HCT116 (cell line): ENCODE measurements at regions not wholly inside any gene's neighbourhood (a gene's known extent, or its start where the extent isn't known, plus 50 kb on each side); places are given as distances from the start of the nearest gene placed in this dataset.

Experiments
- ATAC-seq: fragments of 200-7000 bp; cut with Tn5 transposase; 2 replicates; pipeline ENCODE4 v1.9.1; 2020; ENCODE audit warnings: mild to moderate bottlenecking, moderate library complexity
- BruUV-seq: library from RNA; stranded (reverse); fragments of 400-500 nt; replicated peaks from 2 replicates; lab custom pipeline; 2021; lab: Mats Ljungman, UMichigan
- CTCF ChIA-PET: fragments of 300-600 bp; sonication (Branson Sonifier 250); formaldehyde crosslinking; loops from one replicate; lab custom pipeline; 2021; ENCODE audit warnings: antibody characterized with exemption; lab: Charles Lee
- POLR2A ChIA-PET: fragments of 300-600, 350-600 bp; sonication (Branson Sonifier 250); formaldehyde crosslinking; loops from one replicate; lab custom pipeline; 2021; ENCODE audit warnings: antibody characterized with exemption; lab: Charles Lee
- RAD21 ChIA-PET, 2 experiments: fragments of 300-600 bp; sonication (Branson Sonifier 250); formaldehyde crosslinking; loops; one replicate each; lab custom pipeline; 2023; ENCODE audit warnings: low total read pairs in 2 of 2; ENCODE audit not compliant: uncharacterized antibody in 2 of 2, unreplicated experiment in 2 of 2, low non-redundant PET in 1 of 2; lab: Charles Lee
- DNase-seq: peaks from one replicate; pipeline ENCODE4 v3.0.0-alpha.2; 2010; ENCODE audit warnings: low read depth, low spot score
- H2AFZ ChIP-seq: fragments of 200-600 bp; shearing (Covaris generic), sonication (generic); 2 replicates; pipeline ENCODE4 v1.6.1; 2017; ENCODE audit warnings: low read depth, mixed run types, mixed read lengths, antibody characterized with exemption, low read length; ENCODE audit not compliant: poor library complexity, severe bottlenecking
- H3K27ac ChIP-seq: 2 replicates; pipeline ENCODE4 v1.5.1; 2012; ENCODE audit warnings: low read depth, low read length
- H3K27me3 ChIP-seq: fragments of 200-600 bp; sonication (generic); 2 replicates; pipeline ENCODE4 v1.6.1; 2016; ENCODE audit warnings: mixed run types, low read length, mixed read lengths; ENCODE audit not compliant: insufficient read depth
- H3K36me3 ChIP-seq, 2 experiments: fragments of 200-500 bp in 1 of 2; fragments of 200-600 bp in 1 of 2; sonication (Bioruptor generic) in 1 of 2; sonication (generic) in 1 of 2; 2 replicates each; pipeline versions ENCODE4 v1.5.1 to v1.6.1; 2014 to 2016; ENCODE audit warnings: low read length in 2 of 2, inconsistent platforms in 1 of 2, mixed read lengths in 1 of 2, mixed run types in 1 of 2; ENCODE audit not compliant: insufficient read depth in 2 of 2, control insufficient read depth in 1 of 2
- H3K4me1 ChIP-seq, 2 experiments: fragments of 200-600 bp in 1 of 2; sonication (generic) in 1 of 2; 2 replicates each; pipeline versions ENCODE4 v1.5.1 to v1.6.1; 2012 to 2017; ENCODE audit warnings: low read length in 2 of 2, inconsistent platforms in 1 of 2, mild to moderate bottlenecking in 1 of 2, mixed read lengths in 1 of 2, mixed run types in 1 of 2, moderate library complexity in 1 of 2; ENCODE audit not compliant: insufficient read depth in 2 of 2, control insufficient read depth in 1 of 2
- H3K4me2 ChIP-seq: fragments of 200-600 bp; sonication (generic); 2 replicates; pipeline ENCODE4 v1.6.1; 2017; ENCODE audit warnings: mixed run types, low read length, mixed read lengths
- H3K4me3 ChIP-seq, 2 experiments: fragments of 200-600 bp in 1 of 2; sonication (generic) in 1 of 2; replicated peaks in 1 of 2; 2 replicates each; pipeline ENCODE4 v1.5.1; 2011 to 2016; ENCODE audit warnings: low read length in 2 of 2, control low read depth in 1 of 2, low read depth in 1 of 2, mild to moderate bottlenecking in 1 of 2, mixed read lengths in 1 of 2, mixed run types in 1 of 2
- H3K79me2 ChIP-seq: fragments of 200-600 bp; sonication (generic); 2 replicates; pipeline ENCODE4 v1.6.1; 2017; ENCODE audit warnings: mild to moderate bottlenecking, mixed run types, low read length, moderate library complexity, mixed read lengths; ENCODE audit not compliant: insufficient read depth
- H3K9ac ChIP-seq: fragments of 200-600 bp; sonication (generic); 2 replicates; pipeline ENCODE4 v1.6.1; 2016; ENCODE audit warnings: low read length, mixed read lengths
- H3K9me2 ChIP-seq: fragments of 200-600 bp; sonication (generic), shearing (Covaris generic); 2 replicates; pipeline ENCODE4 v1.6.1; 2017; ENCODE audit warnings: mixed run types, mild to moderate bottlenecking, moderate library complexity; ENCODE audit not compliant: insufficient read depth
- H3K9me3 ChIP-seq, 2 experiments: fragments of 200-500 bp in 1 of 2; fragments of 200-600 bp in 1 of 2; sonication (Bioruptor generic) in 1 of 2; sonication (generic) in 1 of 2; 2 replicates each; pipeline ENCODE4 v1.6.1; 2014 to 2017; ENCODE audit warnings: low read length in 2 of 2, mixed read lengths in 2 of 2, inconsistent platforms in 1 of 2, low read depth in 1 of 2, mild to moderate bottlenecking in 1 of 2, mixed run types in 1 of 2, moderate library complexity in 1 of 2; ENCODE audit not compliant: control insufficient read depth in 1 of 2, insufficient read depth in 1 of 2
- H4K20me1 ChIP-seq: fragments of 200-600 bp; sonication (generic), shearing (Covaris generic); 2 replicates; pipeline ENCODE4 v1.6.1; 2017; ENCODE audit warnings: mixed run types, mild to moderate bottlenecking, moderate library complexity; ENCODE audit not compliant: insufficient read depth
- ATF3 ChIP-seq: IDR thresholded peaks from 2 replicates; pipeline ENCODE4 v1.6.1; 2012
- CBX3 ChIP-seq: IDR thresholded peaks from 2 replicates; pipeline ENCODE4 v1.6.1; 2012; ENCODE audit warnings: low read depth
- ELF1 ChIP-seq: IDR thresholded peaks from 2 replicates; pipeline ENCODE4 v1.6.1; 2012; ENCODE audit warnings: low read depth, borderline replicate concordance
- EZH2phosphoT487 ChIP-seq: fragments of 200-600 bp; IDR thresholded peaks from 2 replicates; pipeline ENCODE4 v1.6.1; 2018; ENCODE audit warnings: antibody characterized with exemption, borderline replicate concordance
- FOSL1 ChIP-seq: IDR thresholded peaks from 2 replicates; pipeline ENCODE4 v1.6.1; 2012; ENCODE audit warnings: low read depth
- JUND ChIP-seq: IDR thresholded peaks from 2 replicates; pipeline ENCODE4 v1.6.1; 2012
- MAX ChIP-seq: IDR thresholded peaks from 2 replicates; pipeline ENCODE4 v1.6.1; 2012
- POLR2A ChIP-seq: IDR thresholded peaks from 2 replicates; pipeline ENCODE4 v1.7.0; 2011; ENCODE audit warnings: borderline replicate concordance; ENCODE audit not compliant: insufficient read depth, insufficient read length; ENCODE audit errors: extremely low read depth
- POLR2AphosphoS5 ChIP-seq: IDR thresholded peaks from 2 replicates; pipeline ENCODE4 v1.6.1; 2011; ENCODE audit warnings: mild to moderate bottlenecking, low read depth, low read length, moderate library complexity
- RAD21 ChIP-seq: IDR thresholded peaks from 2 replicates; pipeline ENCODE4 v1.6.1; 2012; ENCODE audit warnings: low read depth, mild to moderate bottlenecking
- REST ChIP-seq: IDR thresholded peaks from 2 replicates; pipeline ENCODE4 v1.6.1; 2012; ENCODE audit warnings: low read depth
- SIN3A ChIP-seq: IDR thresholded peaks from 2 replicates; pipeline ENCODE4 v1.6.1; 2012; ENCODE audit warnings: low read depth
- SP1 ChIP-seq: IDR thresholded peaks from 2 replicates; pipeline ENCODE4 v1.6.1; 2012; ENCODE audit warnings: low read depth
- SRF ChIP-seq: IDR thresholded peaks from 2 replicates; pipeline ENCODE4 v1.6.1; 2012; ENCODE audit warnings: low read depth
- TCF7L2 ChIP-seq: IDR thresholded peaks from 2 replicates; pipeline ENCODE4 v1.7.0; 2011; ENCODE audit warnings: borderline replicate concordance, inconsistent platforms; ENCODE audit not compliant: insufficient read depth, insufficient read length; ENCODE audit errors: extremely low read depth
- YY1 ChIP-seq: IDR thresholded peaks from 2 replicates; pipeline ENCODE4 v1.6.1; 2011; ENCODE audit warnings: low read length, low read depth, moderate library complexity, mild to moderate bottlenecking; ENCODE audit not compliant: insufficient replicate concordance; ENCODE audit errors: extremely low read depth
- ZBTB33 ChIP-seq: IDR thresholded peaks from 2 replicates; pipeline ENCODE4 v1.6.1; 2011; ENCODE audit warnings: mild to moderate bottlenecking, low read length, moderate library complexity; ENCODE audit not compliant: insufficient replicate concordance; ENCODE audit errors: extremely low read depth
- intact Hi-C: fragments of 100-400 bp; cut with micrococcal nuclease; formaldehyde crosslinking; loops from 2 replicates; pipeline ENCODE4 v1.10.0; 2022

- CTCF ChIA-PET, result no interaction called here
- BruUV-seq, result no TSS peak
- Histone ChIP-seq H4K20me1 (no peaks in the 10 kb centered on the region), H3K9me3 (no peaks in the 10 kb centered on the region), H3K4me3 (no peak overlapping the region), H3K4me2 (no peak overlapping the region), H3K9ac (no peak overlapping the region), H3K36me3 (no peaks in the 10 kb centered on the region), H3K4me1 (peaks cover 9 to 22% of the 10 kb centered on the region in 2 experiments), H2AFZ (no peak overlapping the region), H3K9me2 (no peaks in the 10 kb centered on the region), H3K79me2 (no peaks in the 10 kb centered on the region), H3K27me3 (no peaks in the 10 kb centered on the region), H3K27ac (no peak overlapping the region)
- TF ChIP-seq ATF3 (no peak), POLR2A (no peak), SP1 (no peak), ZBTB33 (no peak), CBX3 (no peak), EZH2phosphoT487 (no peak), POLR2AphosphoS5 (no peak), FOSL1 (no peak), SIN3A (no peak), YY1 (no peak), MAX (no peak), RAD21 (no peak), REST (no peak), JUND (no peak), SRF (no peak), ELF1 (no peak), TCF7L2 (no peak)
- RAD21 ChIA-PET, result no interaction called here
- intact Hi-C loops, result no loop called here
- POLR2A ChIA-PET, result no interaction called here
- ATAC-seq, result no peak
- DNase-seq, result no peak
Observed at GRCh38 chr6:133635447-133635846, 253.5 kb upstream of the TCF21 start.
